ENCODE measurements at regions not wholly inside any gene's neighbourhood (a gene's known extent, or its start where the extent isn't known, plus 50 kb on each side); places are given as distances from the start of the nearest gene placed in this dataset.

GRCh38 chr13:58960888-58961287 lies 1202.8 kb downstream of the DIAPH3 start:
- TF ChIP-seq ZBTB10 (tag by site-specific recombination; IDR thresholded peaks at IDR 0.05) (no peak), PRDM2 (tag by site-specific recombination; IDR thresholded peaks at IDR 0.05; ENCODE audit: borderline replicate concordance) (no peak)
- Histone ChIP-seq H3K27ac (ENCODE audit: extremely low read depth, low read depth, low read length) (no peak overlapping the region), H3K9me3 (ENCODE audit: control insufficient read depth, insufficient read depth, low read depth, low read length) (no peaks in the 10 kb centered on the region), H3K4me1 (ENCODE audit: control insufficient read depth, insufficient read depth, low read length) (no peaks in the 10 kb centered on the region), H3K36me3 (ENCODE audit: control insufficient read depth in 2 of 2, insufficient read depth in 1 of 2, low read length in 2 of 2) (no peaks in the 10 kb centered on the region), H3K4me3 (ENCODE audit: low read depth, low read length) (no peak overlapping the region)
- POLR2A ChIA-PET = no interaction called here
- CTCF ChIA-PET = interaction anchor here (0.5 to 0.8 kb wide), 7 partner anchors 88 to 1334 kb away, joined by 3 to 4 read pairs (median 3); no protein-coding TSS in a partner anchor

- ChIA-PET CTCF (interaction anchor here (0.7 kb wide), 1 partner anchor 1340 kb away, joined by 3 read pairs; no protein-coding TSS in a partner anchor), POLR2A (no interaction called here)
- no peak overlapping the region for H3K27ac ChIP-seq (ENCODE audit: extremely low read depth, low read depth, low read length)
- H3K9me3 ChIP-seq (ENCODE audit: control insufficient read depth, insufficient read depth, low read depth, low read length) = no peaks in the 10 kb centered on the region
- TF ChIP-seq ZNF701 (tag by site-specific recombination; IDR thresholded peaks at IDR 0.05) (no peak), ZNF626 (tag by site-specific recombination; IDR thresholded peaks at IDR 0.05) (no peak), ZNF366 (tag by site-specific recombination; conservative IDR thresholded peaks at IDR 0.05) (no peak), ZNF623 (tag by site-specific recombination; IDR thresholded peaks at IDR 0.05) (no peak), SP2 (tag by site-specific recombination; IDR thresholded peaks at IDR 0.05) (no peak), ZBTB10 (tag by site-specific recombination; IDR thresholded peaks at IDR 0.05) (no peak), ZBTB8A (tag by site-specific recombination; IDR thresholded peaks at IDR 0.05) (no peak), ZNF600 (tag by site-specific recombination; IDR thresholded peaks at IDR 0.05) (no peak), CTCF (tag by site-specific recombination; IDR thresholded peaks at IDR 0.05) (no peak), REST (tag by site-specific recombination; IDR thresholded peaks at IDR 0.05) (no peak), ZNF48 (tag by site-specific recombination; IDR thresholded peaks at IDR 0.05) (no peak), ZNF341 (tag by site-specific recombination; IDR thresholded peaks at IDR 0.05; ENCODE audit: low read depth) (no peak), ZNF785 (tag by site-specific recombination; IDR thresholded peaks at IDR 0.05) (no peak), ZBTB48 (tag by site-specific recombination; IDR thresholded peaks at IDR 0.05) (no peak)
- H3K36me3 ChIP-seq (ENCODE audit: control insufficient read depth in 2 of 2, insufficient read depth in 1 of 2, low read length in 2 of 2) = no peaks in the 10 kb centered on the region
- H3K4me1 ChIP-seq (ENCODE audit: control insufficient read depth, insufficient read depth, low read length) = no peaks in the 10 kb centered on the region
- no peak overlapping the region for H3K4me3 ChIP-seq (ENCODE audit: low read depth, low read length)
These were observed 1200.4 kb downstream of the DIAPH3 start for GRCh38 chr13:58963321-58963720.

Data from HEK293 (cell line).